ENCODE measurements at regions not wholly inside any gene's neighbourhood (a gene's known extent, or its start where the extent isn't known, plus 50 kb on each side); places are given as distances from the start of the nearest gene placed in this dataset.

- Histone ChIP-seq H3K27ac (peak overlapping the region in 1 of 2 experiments; percentile 74; a peak in 1 of 6 replicates), H3K4me2 (no peak overlapping the region), H3K9me3 (no peaks in the 10 kb centered on the region), H3K4me1 (peaks cover 12% of the 10 kb centered on the region), H3K4me3 (no peak overlapping the region)
- no peak for FAIRE-seq
- no peak for DNase-seq (ENCODE audit: low read depth in 1 of 2, low spot score in 1 of 2)
- ChIA-PET POLR2A (no interaction called here), CTCF (interaction anchor here (0.8 to 1.0 kb wide), 3 partner anchors 10 to 19 kb away, joined by 3 to 4 read pairs (median 3); no protein-coding TSS in a partner anchor)
- ATAC-seq, result no peak
- TF ChIP-seq RCOR1 (IDR thresholded peaks at IDR 0.05; ENCODE audit: low read depth, low read length), result no peak
- no peak for TF ChIP-seq RNF2 (IDR thresholded peaks at IDR 0.05; ENCODE audit: borderline replicate concordance, low read depth)
- no peak for TF ChIP-seq HES2 (IDR thresholded peaks at IDR 0.05)
- no peak for TF ChIP-seq HOXB13 (CRISPR knock-in tag; IDR thresholded peaks at IDR 0.05; ENCODE audit: low read depth)
- TF ChIP-seq GATA3 (IDR thresholded peaks at IDR 0.05; ENCODE audit: borderline replicate concordance), result no peak
- TF ChIP-seq NFE2L2 (conservative IDR thresholded peaks at IDR 0.05; ENCODE audit: low read length), result no peak
- 85% methylated on average over 9 of the region's 9 CpGs for WGBS (ENCODE audit: missing lambda C conversion rate)
Observed at GRCh38 chr20:57793421-57793820, 83.6 kb upstream of the PMEPA1 start.

GRCh38 chr20:57792386-57793080 lies 82.7 kb upstream of the PMEPA1 start:
- no peak overlapping the region for H3K4me2 ChIP-seq
- POLR2A ChIA-PET, result no interaction called here
- peak overlapping the region in 1 of 2 experiments; percentile 36; a peak in 3 of 6 replicates for H3K27ac ChIP-seq
- peaks cover 14% of the 10 kb centered on the region for H3K4me1 ChIP-seq
- WGBS (ENCODE audit: missing lambda C conversion rate), result 71% methylated on average over 20 of the region's 20 CpGs
- ATAC-seq, result no peak
- TF ChIP-seq NFE2L2 (conservative IDR thresholded peaks at IDR 0.05; ENCODE audit: low read length) (no peak), CTCF (IDR thresholded peaks at IDR 0.05) (no peak), RAD21 (conservative IDR thresholded peaks at IDR 0.05 in 1 of 2, IDR thresholded peaks at IDR 0.05 in 1 of 2) (no peak), RFX5 (IDR thresholded peaks at IDR 0.05) (no peak), CEBPB (IDR thresholded peaks at IDR 0.05) (no peak), JUNB (IDR thresholded peaks at IDR 0.05) (no peak), E2F6 (IDR thresholded peaks at IDR 0.05; ENCODE audit: borderline replicate concordance, low read depth) (no peak), ZC3H11A (IDR thresholded peaks at IDR 0.05) (no peak), PBX3 (IDR thresholded peaks at IDR 0.05) (no peak), NR3C1 (IDR thresholded peaks at IDR 0.05) (no peak), BHLHE40 (IDR thresholded peaks at IDR 0.05; ENCODE audit: low read depth, low read length) (no peak), MAX (IDR thresholded peaks at IDR 0.05) (no peak), HOXA7 (CRISPR knock-in tag; IDR thresholded peaks at IDR 0.05) (no peak), MAFK (IDR thresholded peaks at IDR 0.05; ENCODE audit: partially characterized antibody) (no peak), TFCP2L1 (CRISPR knock-in tag; IDR thresholded peaks at IDR 0.05) (no peak), CHD2 (IDR thresholded peaks at IDR 0.05; ENCODE audit: low read length, partially characterized antibody) (no peak)
- CTCF ChIA-PET, result interaction anchor here (0.8 to 1.6 kb wide), 2 partner anchors 11 to 40 kb away, joined by 4 read pairs; no protein-coding TSS in a partner anchor
- H3K4me3 ChIP-seq, result no peak overlapping the region
- FAIRE-seq, result no peak
- no peaks in the 10 kb centered on the region for H3K9me3 ChIP-seq
- no peak for DNase-seq (ENCODE audit: low read depth in 1 of 2, low spot score in 1 of 2)

Measured in A549 (cell line).